Stimulated activated CD4-positive, alpha-beta T cell treated with anti-CD3 and anti-CD28 coated beads, Interleukin-4, amount 100 ng/mL, for 4 hours (primary cell): ENCODE measurements at regions not wholly inside any gene's neighbourhood (a gene's known extent, or its start where the extent isn't known, plus 50 kb on each side); places are given as distances from the start of the nearest gene placed in this dataset.
A peak's percentile ranks its signal among the peaks of the same experiment; 100 is the strongest.
"Not testable (repeated sequence)": the region's sequence is repeated elsewhere in the genome, so short reads cannot be mapped to it uniquely, and the experiment has no call there.

Experiments
- DNase-seq, 2 experiments: peaks; one replicate each; pipeline ENCODE4 v3.0.0-alpha.2; 2020

DNA sequence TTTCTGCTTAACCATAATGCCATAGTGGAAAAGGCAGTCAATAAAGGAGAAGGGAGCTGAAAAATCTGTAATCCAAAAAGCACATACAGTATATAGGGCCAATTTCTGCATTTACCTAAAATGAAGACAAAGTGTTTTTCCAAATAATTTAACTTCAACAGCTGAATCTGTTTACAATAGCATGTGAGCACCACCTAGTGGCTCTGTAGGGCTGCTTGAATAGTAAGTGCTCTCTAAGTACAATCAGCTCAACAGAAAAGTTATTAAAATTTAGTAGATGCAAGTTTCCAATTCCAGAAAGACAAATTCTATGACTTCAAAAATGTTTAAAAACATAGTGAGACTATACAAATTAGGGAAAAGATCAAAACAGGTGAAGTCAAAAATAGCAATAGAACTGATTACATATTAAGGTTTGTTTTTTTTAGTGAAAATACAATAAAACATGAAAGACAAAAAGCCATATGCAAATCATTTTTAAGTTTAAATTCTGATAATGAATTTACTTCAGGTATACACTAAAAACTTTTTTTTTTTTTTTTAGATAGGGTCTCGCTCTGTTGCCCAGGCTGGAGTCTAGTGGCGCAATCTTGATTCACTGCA lies 220.0 kb downstream of the SETD4 start:
- peak; percentile 26 to 34 for DNase-seq

GRCh38 chr21:35838987-35839763 lies 221.2 kb downstream of the SETD4 start:
- DNase-seq = no peak

- no peak for DNase-seq
Measured at GRCh38 chr21:35838350-35838749, 222.0 kb downstream of the SETD4 start.

DNA sequence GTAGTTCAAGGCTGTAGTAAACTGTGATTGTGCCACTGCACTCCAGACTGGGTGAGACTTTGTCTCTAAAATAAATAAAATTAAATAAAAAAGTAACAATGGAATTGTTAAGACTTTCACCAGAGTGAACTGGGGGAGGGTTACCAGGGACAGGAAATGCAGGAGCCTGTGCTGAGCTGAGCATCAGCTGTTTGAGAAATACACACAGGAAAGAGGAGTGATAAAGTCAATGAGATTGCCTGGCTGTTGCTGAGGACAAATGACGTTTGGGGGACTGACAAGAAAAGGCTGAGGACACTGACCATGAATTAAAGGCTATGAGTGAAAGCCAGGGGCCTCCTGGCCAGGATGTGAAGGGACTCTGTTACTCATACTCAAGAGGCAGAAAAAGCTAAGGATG lies 226.3 kb downstream of the SETD4 start:
- DNase-seq = no peak

DNA sequence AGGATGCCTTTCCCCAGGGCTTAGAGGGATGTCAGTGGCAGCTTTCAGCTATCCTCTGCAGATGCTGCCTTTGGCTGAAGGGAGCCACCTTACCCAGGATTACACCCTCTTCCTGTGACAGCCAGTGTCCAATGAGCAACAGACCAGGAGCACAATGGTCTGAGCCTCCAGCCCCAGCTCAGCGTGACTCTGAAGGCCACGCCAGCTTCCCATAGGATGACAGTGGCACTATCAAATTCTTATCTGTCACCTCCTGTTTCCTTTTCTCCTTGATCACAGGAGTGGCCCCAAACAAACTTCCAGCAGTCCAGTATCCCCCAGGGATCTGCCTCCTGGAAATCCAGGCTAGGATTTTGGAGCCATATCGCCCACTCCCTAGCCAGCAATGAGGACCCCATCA lies 226.9 kb downstream of the SETD4 start:
- no peak for DNase-seq

- no peak for DNase-seq
Measured at GRCh38 chr21:35831230-35831629, 229.1 kb downstream of the SETD4 start.

DNA sequence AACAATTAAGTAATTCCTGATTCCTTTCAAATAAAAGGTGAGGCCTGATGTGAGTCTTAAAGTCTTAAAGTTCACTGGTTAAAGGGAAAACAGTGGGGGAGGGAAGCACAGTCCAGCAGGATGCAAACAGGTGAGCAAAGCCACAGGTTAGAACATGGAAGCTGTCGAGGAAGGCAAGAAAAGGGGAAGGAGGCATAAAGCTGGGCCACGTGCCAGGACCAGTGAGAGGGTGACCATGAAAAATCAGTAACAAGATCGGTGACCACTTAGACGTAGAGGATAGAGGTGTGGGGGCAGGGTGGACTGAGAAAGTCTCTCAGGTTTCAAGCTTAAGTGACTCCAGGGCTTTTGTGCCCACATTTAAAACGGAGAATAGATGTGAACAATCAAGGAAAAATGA lies 231.3 kb downstream of the SETD4 start:
- DNase-seq = no peak

DNA sequence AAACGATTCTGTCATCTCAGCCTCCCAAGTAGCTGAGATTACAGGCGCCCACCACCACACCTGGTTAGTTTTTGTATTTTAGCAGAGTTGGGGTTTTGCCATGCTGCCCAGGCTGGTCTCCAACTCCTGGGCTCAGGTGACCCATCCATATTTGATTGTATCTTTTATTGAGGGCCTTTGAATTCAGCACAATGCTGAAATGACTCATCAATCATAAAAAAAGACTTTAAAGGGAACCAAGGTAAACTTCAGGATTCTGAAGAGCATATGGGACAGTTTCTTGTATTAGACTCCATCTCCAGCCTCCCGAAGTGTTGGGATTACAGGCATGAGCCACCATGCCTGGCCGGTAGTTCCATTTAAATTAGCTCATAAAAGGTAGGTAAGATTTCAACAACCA lies 232.2 kb downstream of the SETD4 start:
- no peak for DNase-seq

DNA sequence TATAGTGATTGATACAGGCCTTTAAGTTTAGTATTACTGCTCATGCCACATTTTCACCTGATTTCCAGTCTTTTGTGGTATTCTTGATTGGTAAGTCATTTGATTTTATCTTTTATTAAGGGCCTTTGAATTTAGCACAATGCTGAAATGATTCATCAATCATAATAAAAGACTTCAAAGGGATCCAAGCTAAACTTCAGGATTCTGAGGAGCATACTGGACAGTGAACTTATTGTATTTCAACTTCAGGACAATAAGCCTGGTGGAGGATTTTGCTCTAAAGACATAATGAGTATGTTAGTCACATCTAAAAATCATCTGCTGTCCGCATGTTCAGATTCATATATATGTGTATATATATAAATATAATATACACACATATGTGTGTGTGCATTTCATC lies 233.3 kb downstream of the SETD4 start:
- no peak for DNase-seq

GRCh38 chr21:35825370-35826353 lies 234.7 kb downstream of the SETD4 start:
- no peak for DNase-seq

DNA sequence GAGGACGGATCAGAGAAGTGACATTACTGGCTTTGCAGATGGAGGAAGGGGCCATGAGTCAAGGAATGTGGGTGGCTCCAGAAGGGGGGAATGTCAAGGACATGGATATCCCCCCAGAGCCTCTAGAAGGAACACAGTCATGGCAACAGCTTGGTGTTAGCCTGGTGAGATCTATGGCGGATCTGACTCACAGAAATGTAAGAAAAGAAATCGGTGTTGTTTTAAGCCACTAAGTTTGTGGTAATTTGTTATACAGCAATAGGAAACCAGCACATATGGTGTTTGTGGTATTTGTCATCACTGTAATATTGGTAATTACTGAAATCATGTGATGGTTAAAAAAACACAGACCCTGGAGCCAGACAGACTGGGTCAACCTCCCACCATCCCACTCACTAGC lies 236.2 kb downstream of the SETD4 start:
- DNase-seq = no peak

DNA sequence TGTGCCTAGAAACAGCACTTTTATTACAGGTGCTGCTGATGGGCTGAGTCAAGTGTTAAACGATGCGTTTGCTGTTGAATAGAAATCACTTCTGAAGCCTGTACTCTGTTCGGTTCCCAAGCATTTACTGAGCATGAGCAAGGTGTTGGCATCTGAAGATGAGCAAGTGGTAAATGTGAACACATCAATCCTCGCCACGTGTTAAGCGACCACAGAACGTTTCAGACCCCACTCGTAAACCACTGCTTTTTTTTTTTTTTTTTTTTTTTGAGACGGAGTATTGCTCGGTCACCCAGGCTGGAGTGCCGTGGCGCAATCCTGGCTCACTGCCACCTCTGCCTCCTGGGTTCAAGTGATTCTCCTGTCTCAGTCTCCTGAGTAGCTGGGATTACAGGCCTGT lies 241.2 kb downstream of the SETD4 start:
- no peak for DNase-seq

GRCh38 chr21:35818597-35818996 lies 241.7 kb downstream of the SETD4 start:
- DNase-seq = no peak

DNA sequence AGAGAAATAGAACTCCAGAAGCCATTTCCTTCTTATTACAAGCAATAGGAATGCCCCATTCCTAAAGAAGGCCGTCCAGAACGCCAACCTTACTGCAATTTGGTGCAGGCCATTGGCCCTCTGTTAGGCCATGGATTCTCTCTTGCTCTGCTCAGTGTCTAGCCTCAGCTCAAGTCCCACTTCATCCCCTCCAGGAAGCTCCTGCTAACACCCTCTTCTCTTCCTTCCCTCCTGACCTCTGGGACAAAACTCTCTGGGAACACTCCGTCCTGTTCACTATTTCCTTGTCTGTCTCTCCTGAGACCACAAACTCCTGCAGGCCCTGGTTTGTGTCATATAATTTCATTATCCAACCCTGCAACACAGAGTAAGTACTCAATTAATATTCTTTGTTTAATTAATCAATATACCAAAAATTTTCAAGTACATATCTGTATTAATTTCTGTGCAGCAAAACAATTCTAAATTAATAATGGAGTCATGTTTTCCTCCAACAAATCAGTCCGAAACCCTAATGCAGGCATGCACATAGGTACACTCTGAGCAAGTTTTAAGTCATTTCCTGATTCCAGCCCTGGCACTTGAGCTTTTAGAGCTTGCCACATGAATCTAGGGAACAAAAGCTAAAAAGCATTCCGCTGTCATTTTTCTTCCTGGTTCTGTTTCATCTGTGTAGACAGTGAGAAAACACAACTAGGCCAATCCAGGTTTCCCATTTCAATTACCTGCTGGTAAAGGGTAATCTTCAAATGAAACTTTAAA lies 245.3 kb downstream of the SETD4 start:
- DNase-seq = no peak

GRCh38 chr21:35812679-35813078 lies 247.6 kb downstream of the SETD4 start:
- DNase-seq = no peak

DNA sequence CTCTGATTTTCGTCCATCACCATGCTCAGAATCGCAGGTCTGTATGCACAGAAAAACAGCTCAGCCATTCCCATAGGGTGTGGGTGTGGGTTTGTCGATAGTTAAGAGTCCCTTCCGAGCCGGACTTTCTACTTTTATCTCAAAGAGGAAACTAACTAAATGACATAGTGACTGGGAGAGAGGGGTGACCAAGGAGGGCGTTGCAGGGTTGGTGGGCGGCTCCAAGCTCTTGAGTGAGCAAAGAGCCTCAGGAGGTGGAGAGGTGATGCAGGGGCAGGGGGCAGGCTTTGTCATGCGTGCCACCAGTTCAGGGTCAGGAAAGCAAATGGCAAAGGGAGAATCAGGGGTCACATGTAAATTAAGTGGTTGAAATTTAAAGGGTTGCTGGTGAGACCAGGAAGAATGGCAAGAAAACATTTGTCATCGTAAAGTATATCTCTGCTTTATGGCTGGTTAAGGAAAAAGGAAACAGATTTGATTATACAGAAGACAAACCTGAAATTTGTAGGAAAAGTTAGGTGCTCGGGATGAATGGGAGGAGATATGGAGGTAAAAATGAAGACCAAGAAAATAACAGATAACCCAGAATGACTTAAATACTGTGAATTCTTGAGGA lies 249.0 kb downstream of the SETD4 start:
- no peak for DNase-seq

- no peak for DNase-seq
Measured at GRCh38 chr21:35810431-35810970, 249.8 kb downstream of the SETD4 start.

- no peak for DNase-seq
Measured at GRCh38 chr21:35801391-35801790, 258.9 kb downstream of the SETD4 start.

DNA sequence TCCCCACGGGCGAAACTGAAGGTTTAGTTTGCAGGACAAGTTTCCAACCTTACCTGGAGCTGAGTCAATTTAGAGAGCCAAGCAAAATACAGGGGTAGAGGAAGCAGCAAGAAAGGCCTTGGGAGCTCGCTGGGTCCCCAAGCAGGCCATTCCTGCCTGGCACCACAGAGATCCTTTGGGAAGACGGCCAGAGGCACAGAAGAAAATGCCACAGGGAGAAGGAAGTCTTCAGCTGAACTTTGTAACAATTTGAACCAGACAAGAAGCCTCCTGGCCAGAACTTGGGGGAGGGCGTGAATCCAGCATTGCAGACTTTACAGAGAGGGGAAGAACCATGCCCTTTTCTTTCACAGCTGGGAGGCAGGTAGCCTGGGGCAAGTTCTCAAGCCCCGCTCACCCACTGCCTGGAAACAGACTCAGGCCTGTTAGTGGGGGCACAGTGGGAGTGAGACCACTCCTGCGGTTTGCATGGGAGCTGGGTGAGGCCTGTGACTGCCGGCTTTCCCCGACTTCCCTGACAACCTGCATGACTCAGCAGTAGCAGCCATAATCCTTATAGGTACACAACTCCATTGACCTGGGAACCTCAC lies 259.4 kb downstream of the SETD4 start:
- DNase-seq = not testable (repeated sequence)

- no peak for DNase-seq
Measured at GRCh38 chr21:35796844-35797243, 263.5 kb downstream of the SETD4 start.

GRCh38 chr21:35794527-35794926 lies 265.8 kb downstream of the SETD4 start:
- not testable (repeated sequence) for DNase-seq
